GM21515 (cell line): ENCODE measurements at regions not wholly inside any gene's neighbourhood (a gene's known extent, or its start where the extent isn't known, plus 50 kb on each side); places are given as distances from the start of the nearest gene placed in this dataset.
A peak's percentile ranks its signal among the peaks of the same experiment; 100 is the strongest.

Source experiments
- ATAC-seq: cut with Tn5 transposase; IDR thresholded peaks from one replicate; pipeline ENCODE4 v1.9.1; 2021; ENCODE audit not compliant: unreplicated experiment

DNA sequence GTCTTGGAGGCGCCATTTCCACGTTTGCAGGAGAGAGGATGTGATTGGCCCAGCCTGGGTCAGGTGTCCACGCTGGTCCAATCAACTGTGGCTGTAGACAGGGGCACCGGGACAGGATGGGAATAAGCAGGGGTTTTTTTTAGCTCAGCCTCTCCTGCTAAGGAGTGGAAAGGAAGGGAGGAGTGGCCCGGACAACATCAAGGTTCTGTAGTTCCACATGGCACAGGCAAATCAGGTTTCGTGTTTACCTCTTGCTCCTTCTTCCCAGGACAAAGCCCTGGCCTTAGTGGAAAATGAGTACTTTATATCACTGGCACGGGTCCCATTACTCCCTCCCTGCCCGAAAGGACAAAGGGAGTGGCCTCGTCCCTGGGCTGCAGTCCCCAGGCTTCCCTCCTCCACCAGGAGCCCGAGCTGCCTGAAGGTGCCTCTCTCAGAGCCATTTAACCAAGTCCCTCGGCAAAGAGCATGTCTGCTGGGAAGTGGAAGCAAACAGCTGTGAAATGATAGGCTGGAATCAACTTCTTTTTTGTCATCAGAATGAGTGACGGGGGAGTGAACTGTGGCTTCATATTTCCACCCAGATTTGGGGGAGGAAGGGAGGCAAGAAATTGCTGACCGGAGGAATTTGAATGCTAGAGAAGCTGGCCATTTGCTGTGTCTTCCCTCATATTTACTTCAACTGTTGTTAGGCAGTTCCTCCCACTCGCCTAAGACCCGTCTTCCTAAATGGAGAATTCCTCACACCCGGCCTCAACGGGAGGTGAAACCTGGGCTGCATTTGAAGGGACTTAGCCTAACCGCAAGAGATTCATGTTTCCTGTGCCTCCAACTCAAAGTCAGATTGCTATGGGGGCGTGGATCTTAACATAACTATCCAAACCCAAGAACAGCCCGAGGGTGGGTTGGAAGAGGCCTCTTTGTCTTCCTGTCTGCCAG is 84.9 kb upstream of the SLC44A3 start:
- no peak for ATAC-seq

DNA sequence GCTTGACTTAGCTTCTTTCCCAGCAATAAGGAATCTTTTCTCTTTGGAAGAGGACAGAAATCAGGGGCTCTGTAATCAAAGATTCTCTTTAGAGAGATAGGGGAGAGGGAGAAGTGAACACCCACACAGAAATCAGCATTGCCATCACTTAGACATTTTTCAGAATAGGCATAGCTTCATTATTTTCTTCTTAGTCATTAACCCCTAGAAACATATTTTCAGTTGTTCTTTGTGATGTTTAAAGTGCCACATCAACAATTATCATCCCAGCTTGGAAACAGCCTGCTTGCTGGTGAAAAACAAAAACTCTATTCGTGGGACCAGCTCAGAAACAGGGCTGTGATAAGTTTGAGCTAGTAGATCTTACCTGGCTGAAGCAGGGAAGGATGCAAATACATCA is 88.3 kb upstream of the SLC44A3 start:
- no peak for ATAC-seq

DNA sequence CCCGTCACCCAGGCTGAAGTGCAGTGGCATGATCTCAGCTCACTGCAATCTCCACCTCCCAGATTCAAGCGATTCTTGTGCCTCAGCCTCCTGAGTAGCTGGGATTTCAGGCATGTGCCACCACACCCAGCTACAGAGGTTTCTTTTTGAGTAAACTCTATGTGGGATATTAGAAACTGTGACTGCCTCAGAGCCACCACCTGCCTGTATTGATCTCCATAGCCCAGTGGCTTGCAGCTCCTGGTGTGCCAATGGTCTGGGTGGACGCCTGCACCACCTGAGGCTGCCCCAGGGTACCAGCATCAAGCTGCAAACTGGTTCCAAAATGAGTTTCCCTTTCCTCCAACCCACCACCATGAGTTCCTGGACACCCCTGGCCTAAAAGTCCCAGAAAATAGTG is 89.7 kb upstream of the SLC44A3 start:
- ATAC-seq, result no peak

DNA sequence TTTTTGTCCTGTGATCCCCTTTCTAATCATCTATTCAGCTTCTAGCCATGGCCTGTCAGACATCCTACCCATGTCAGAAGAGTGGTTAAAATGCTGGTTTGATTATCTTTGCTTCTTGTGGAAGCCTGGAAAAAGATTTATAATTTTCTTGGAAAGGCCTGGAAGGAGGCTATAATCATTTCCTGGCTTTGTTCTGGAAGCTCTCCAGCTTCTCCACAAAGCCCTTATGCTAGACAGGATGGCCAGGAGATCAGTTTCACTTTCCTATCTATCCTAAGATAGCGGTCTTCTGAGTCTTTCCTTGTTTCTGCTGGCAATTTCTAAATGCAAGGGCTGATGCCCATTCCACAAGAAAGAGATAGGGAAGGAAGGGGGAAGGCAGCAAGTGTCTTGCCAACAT is 90.9 kb upstream of the SLC44A3 start:
- no peak for ATAC-seq

DNA sequence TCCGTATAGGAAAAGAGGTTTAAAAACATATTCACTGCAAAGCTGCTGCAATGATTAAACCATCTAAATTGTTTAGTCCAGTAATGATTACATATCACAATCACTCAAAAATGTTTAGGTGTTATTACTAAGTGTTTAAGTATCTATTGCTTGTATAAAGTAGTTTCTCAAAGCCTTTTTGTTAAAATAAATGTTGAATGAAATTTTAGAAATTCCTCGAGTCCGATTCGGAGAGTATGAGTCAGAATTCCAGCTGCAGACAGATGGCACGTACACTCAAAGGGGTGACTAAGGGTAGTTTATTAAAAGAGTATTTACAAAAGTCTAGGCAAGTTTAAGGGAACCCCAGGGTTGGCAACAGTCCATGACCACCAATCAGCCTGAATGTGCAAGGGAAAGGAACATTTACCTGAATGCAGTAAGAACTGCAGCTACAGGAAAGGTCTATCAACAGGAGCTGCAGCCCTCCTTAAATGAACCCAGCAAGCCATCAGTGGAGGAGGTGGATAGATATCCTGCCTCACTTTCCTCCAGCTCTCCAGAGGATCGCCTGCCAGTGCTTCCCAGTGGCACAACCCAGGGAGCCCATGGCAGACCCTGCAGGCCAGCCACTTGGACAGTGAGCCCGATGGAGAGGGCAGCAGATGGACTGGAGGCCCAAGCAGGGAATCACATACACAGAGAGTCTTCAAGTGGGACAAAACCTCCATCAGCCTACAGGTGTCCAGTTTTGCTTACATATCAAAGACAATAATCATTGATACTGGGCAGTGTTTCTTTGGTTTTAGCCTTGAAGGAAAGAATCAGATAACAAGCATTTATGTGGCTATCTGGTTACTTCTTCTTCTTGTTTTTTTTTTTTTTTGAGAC is 92.1 kb upstream of the SLC44A3 start:
- no peak for ATAC-seq

DNA sequence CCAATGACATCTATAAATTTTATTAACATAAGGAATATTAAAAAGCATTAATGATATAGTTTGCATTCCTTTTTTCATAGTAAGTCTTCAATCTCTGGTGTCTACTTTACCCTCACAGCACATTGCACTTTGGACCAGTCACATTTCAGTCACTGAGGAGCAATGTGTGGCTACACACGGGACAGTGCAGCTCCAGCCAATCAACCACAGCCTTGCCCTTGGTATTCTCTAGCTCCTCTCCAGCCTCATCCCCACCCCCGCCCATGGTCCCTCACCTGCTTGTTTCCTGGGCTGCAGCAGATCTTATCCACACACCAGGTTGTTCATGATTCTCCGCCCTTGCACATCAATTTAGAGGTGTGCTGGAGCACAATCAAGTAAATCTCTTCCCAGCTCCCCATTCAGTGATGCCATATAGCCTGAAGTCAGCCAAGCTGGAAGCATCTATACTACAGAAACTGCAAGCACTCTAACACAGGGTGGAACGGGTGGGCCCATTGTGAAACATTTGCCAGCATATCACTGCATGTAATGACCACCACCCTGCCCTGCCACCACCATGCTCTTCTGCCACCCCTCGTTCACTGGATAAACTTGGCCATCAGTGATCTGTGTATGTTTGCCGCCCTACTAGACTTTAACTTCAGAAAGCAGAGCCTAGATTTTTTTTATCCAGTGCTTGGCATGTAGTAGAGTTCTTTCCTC is 93.0 kb upstream of the SLC44A3 start:
- no peak for ATAC-seq

DNA sequence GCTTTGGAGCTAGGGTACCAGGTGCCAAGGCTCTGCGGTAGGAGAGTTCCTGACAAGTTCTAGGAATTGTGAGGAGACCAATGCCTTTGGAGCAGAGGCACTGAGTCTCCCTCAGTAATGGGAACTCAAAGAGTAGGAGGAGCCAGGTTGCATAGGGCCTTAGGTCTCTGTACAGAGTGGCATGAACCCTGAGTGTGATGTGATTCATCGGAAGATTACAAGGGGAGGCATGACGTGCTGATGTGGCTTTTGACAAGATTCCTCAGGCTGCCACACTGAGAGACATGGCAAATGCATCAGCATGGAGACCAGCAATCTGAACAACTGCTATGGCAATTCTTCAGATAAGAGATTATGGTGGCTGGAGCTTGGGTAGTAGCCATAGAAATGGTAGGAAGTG is 94.6 kb upstream of the SLC44A3 start:
- ATAC-seq, result no peak

DNA sequence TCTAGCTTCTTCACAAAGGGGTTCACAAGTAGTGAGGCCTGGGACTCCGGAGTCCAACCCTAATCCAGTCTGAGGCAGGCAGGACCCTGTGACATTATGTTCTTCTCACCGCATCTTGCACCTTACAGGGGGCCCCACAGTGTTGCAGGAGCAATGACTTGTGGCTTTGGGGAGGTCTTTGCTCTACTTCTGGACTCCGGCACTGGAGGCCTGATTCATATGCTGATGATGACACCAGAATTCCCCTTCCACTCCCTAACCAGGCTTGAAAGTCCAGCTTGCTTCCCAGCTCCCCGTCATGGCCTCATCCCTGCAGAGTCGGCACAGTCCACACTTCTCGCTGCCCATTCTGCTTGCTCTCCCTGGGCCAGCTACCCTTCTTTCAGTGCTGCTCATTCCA is 96.3 kb upstream of the SLC44A3 start:
- no peak for ATAC-seq

DNA sequence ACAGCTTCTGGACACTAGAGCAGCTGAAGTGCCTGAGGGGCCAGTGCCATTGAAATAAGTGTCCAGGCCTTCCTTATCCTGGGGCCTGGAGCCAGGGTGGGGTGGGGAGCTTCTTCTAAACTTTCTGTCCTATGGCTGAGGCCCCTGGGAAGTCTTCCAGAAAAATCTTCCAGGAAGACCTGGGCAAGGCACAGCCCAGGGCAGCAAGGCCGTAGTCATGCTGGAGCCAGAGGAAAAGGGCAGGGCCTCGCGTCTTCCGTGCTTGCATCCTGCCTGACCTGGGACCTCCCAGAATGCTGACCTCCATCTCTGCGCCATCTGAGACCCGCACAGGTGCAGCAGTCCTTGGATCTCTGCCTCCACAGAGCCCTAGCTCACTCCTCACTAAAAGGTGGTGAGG is 96.7 kb upstream of the SLC44A3 start:
- ATAC-seq, result no peak

DNA sequence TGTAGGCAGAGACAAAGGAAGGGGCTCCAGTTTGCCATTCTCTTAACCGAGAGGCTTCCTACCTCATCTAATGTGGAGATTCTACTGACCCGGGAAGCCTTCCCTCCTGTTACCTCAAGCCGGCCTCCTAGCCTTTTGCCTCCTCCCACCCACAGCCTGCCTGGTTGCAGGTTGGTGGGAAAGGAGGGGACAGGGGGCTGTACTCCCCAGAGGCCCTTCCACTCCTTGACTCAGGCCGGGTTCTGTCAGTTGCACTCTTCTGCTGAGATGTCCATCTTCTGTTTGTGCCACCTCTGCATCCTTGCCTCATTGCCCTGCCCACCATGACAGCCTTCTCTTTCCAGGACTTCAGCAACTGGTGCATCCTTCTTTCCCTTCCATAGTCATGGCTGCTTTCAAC is 98.0 kb upstream of the SLC44A3 start:
- ATAC-seq, result no peak

DNA sequence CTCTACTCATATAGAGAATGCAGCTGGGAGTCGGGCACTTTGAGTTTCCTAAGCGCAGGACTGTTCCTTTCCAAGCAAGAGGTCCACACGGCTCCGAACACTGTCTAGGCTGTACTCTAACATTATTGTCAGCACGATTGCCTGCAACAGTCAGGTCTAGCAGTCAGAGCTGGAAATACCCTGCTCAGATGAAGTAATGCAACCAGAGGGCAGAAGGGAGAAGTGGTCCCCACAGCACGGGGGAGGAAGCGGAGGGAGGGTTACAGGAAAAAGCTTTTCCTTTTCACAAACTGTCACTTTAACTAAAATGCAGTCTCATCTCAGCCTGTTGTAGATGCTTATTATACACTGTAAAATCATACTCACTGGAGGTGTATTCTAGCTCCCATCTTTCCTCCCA is 98.9 kb upstream of the SLC44A3 start:
- no peak for ATAC-seq

DNA sequence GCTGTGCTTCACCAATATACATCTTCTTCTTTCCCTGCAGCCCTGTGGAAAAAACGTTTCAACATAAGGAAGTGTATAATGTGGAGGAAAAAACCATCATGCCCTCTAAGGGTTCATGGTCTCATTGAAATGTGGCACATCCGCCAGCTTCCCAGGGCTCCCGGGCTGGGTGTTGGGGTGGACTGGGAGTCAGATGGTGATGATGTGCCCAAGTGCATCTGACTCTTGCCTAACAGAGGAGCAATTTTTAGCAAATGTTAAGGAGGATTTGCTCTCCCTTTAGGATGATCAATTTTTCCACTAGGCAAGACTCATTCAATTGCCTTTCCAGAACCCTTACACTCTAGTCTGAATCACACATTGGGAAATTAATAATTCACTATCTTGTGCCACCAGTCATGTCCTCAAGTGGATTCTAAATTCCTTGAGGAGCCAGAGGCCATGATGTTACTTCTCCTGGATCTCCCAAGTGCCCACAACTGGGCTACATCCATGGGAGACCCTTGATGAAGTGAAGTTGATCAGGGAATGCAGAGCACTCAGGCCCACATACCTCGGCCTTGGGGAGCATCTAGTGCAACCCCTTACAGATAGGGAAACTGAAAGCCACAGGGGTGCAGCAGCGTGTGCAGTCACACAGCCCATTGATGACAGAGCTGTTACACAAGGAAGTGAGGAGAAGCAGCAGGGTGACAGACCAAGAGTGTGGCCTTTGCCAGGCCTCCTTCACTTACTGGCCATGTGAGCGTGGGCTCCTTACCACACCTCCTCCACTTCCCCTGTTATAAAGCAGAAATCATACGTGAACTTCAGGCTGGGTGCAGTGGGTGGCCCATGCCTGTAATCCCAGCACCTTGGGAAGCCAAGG is 100.0 kb upstream of the SLC44A3 start:
- ATAC-seq, result peak; percentile 100

DNA sequence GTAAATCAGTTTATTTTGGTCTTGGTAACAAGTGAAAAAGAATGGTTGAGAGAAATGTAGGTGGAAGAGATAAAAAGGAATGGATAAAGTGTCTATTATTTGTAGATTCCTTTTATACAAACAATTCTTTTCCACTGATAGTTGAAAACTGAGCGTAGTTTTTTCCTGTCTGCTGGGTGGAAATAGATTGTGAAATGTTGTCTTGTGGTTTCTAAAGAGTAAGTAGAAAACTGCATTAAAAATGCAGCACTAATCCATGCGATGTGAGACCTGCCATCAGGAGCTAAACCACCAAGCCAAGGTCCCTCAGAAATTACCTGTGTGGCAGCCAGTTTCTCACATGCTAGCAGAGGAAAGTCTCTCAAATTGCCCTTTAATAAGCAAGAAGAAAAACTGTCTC is 103.2 kb upstream of the SLC44A3 start:
- ATAC-seq, result no peak

DNA sequence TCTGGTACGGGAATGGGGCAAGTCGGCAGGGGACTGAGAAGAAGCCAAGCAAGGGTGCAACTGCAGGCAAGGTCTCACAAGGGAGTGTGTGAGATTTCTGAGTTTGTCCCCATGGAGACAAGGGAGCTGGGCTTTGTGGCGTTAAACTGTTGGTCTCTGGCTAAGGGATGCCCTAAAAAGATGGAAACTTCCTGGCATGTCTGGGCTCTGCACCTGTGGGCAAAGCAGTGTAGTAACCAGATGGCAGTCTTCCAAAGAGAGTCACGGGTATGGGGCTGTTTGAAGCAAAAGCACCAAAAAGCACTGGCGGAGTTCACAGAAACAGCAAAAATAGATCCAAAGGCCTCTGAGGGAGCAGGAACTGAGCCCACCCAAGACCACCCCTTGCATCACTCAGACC is 104.8 kb upstream of the SLC44A3 start:
- ATAC-seq, result no peak

DNA sequence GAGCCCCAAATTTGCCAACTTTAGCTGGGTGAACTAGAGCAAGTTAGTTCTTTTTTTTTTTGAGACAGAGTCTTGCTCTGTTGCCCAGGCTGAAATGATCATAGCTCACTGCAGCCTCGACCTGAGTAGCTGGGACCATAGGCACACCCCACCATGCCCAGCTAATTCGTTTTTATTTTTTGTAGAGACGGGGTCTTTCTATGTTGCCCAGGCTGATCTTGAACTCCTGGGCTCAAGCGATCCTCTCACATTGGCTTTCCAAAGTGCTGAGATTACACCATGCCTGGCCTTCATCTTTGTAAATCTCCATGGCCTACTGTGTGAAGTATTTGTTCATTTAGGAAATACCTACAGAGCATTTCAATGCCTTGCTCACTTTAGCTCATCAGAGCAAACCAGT is 105.6 kb upstream of the SLC44A3 start:
- no peak for ATAC-seq

DNA sequence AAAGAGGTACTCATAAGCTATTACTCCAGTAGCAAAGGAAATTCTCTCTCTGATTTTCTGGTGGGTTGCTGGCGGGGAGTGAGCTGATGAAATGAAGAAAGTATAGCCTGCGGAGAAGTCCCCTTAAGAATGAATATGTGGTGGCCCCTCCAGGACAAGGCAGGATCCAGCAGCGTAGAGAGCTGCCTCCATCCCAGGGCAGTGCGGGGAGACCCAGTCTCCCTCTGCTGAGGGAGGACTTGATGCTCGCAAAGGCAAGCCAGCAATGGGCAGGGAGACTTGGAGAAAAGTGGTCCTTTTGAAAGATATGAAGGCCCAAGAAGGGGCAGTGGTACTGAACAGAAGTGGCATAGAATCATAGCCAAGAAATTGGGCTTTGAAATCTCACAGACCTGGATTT is 106.0 kb upstream of the SLC44A3 start:
- no peak for ATAC-seq

DNA sequence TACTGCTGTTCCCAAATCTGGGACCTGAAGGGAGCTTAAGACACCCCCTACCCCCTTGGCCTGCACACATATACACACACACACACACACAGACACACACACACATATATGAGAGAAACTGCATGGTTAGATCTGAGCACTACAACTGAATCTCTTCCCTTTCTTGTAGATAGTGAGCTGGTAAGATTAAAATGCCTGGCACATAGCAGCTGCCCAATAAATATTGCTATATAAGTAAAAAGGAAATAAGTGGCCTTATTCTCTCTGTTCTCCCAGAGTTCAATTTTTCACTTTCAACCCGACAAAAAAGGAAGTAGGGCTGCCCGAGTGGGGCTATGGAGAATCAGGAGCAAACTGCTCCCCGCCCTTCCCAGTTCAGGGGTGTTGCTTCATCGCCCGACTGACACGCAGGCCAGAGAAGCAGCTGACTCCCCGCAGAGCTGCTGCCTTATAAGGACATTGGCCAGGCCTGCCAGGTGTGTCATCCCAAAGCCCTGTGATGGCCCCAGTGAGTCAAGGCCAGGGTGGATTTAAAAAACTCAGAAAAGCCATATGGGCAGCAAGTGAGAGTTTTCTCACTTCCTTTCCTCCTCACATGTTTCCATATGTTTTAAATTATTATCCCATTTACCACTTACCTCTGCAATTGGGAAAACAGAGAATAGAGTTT is 106.5 kb upstream of the SLC44A3 start:
- ATAC-seq, result peak; percentile 79

DNA sequence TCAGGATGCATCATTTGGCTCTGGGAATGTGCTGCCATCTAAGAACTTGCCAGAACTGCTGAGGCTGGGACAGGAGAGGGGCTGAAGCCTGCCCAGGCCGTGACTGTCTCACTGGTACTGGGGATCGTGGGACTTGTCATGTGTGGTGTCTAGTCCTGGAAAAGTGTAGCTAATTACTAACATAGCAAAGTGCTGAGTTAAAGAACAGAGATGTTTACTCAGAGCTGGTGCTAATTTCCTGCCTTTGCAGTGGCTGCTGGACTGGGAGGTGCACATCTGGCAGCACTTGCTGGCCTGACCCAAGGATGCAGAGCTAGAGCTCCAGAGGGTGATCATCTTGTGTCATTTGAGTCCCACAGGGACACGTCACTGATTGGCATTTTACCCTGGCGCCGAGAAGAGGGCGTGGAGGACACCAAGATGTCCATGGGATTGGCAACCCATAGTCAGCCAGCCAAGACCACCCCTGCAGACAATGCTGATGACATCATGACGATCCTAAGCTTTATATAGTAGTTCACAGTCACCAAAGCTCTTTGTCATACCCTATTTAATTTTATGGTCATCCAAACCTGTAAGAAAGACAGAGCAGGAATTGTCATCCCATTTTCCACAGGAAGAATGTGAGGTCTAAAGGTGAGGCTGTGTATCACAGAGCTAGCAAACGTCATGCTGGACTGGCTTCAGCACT is 110.1 kb upstream of the SLC44A3 start:
- no peak for ATAC-seq

DNA sequence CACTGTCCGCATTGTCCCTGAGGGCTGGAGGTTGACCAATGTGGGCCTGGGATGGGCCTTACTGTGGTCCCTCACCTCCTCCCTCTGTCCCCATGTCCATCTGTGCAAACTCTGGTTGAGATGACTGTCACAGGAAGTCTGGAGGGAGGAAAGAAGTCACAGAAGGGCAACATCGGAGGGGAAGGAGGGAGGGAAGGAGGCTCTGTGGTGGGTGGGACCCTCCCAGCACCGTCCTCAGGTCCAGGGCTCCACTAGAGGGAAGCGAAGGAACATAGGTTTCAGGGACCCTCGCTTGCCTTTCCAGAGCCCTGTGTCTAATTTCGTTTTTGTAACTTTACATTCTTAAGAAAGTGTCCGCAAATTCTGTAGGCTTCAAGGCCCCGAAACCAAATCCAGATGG is 111.3 kb upstream of the SLC44A3 start:
- ATAC-seq, result no peak
